Endothelial cell (in vitro differentiated cells): ENCODE measurements at regions not wholly inside any gene's neighbourhood (a gene's known extent, or its start where the extent isn't known, plus 50 kb on each side); places are given as distances from the start of the nearest gene placed in this dataset.

Experiments used
- DNase-seq: peaks from one replicate; pipeline ENCODE4 v3.0.0; 2021; ENCODE audit warnings: low spot score
- H3K27ac Mint-ChIP-seq: one replicate; pipeline ENCODE4 v1.8.0; 2021; ENCODE audit warnings: mixed read lengths, inconsistent platforms; ENCODE audit not compliant: unreplicated experiment
- H3K27me3 Mint-ChIP-seq: one replicate; pipeline ENCODE4 v1.8.0; 2021; ENCODE audit warnings: mild to moderate bottlenecking, moderate library complexity, mixed read lengths, inconsistent platforms; ENCODE audit not compliant: unreplicated experiment
- H3K36me3 Mint-ChIP-seq: one replicate; pipeline ENCODE4 v1.8.0; 2021; ENCODE audit warnings: mild to moderate bottlenecking, low read depth, mixed read lengths, inconsistent platforms; ENCODE audit not compliant: unreplicated experiment
- H3K4me1 Mint-ChIP-seq: one replicate; pipeline ENCODE4 v1.8.0; 2021; ENCODE audit warnings: mild to moderate bottlenecking, mixed read lengths, inconsistent platforms; ENCODE audit not compliant: unreplicated experiment
- H3K4me3 Mint-ChIP-seq: one replicate; pipeline ENCODE4 v1.8.0; 2021; ENCODE audit warnings: mild to moderate bottlenecking, mixed read lengths, inconsistent platforms; ENCODE audit not compliant: unreplicated experiment
- H3K9me3 Mint-ChIP-seq: one replicate; pipeline ENCODE4 v1.8.0; 2021; ENCODE audit warnings: mixed read lengths, inconsistent platforms; ENCODE audit not compliant: unreplicated experiment
- TF ChIP-seq, protein P1 (sequence below): fragments of 200-600 bp; sonication (generic); IDR thresholded peaks from one replicate; pipeline ENCODE4 v1.5.0; 2021; ENCODE audit warnings: antibody characterized with exemption; ENCODE audit not compliant: unreplicated experiment

DNA sequence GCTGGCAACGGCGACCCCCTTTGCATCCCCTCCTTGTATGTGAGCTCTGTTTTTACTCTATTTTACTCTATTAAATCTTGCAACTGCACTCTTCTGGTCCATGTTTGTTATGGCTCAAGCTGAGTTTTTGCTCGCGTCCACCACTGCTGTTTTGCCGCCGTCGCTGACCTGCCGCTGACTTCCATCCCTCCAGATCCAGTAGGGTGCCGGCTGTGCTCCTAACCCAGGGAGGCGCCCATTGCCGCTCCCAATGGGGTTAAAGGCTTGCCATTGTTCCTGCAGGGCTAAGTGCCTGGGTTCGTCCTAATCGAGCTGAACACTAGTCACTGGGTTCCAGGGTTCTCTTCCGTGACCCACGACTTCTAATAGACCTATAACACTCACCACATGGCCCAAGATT is 2704.4 kb downstream of the PCDH9 start:
- Mint-ChIP-seq H3K4me3 (no peak overlapping the region), H3K27me3 (no peaks in the 10 kb centered on the region), H3K36me3 (no peaks in the 10 kb centered on the region), H3K9me3 (no peaks in the 10 kb centered on the region), H3K4me1 (no peaks in the 10 kb centered on the region), H3K27ac (no peak overlapping the region)
- DNase-seq = no peak
- TF ChIP-seq, protein P1, sequence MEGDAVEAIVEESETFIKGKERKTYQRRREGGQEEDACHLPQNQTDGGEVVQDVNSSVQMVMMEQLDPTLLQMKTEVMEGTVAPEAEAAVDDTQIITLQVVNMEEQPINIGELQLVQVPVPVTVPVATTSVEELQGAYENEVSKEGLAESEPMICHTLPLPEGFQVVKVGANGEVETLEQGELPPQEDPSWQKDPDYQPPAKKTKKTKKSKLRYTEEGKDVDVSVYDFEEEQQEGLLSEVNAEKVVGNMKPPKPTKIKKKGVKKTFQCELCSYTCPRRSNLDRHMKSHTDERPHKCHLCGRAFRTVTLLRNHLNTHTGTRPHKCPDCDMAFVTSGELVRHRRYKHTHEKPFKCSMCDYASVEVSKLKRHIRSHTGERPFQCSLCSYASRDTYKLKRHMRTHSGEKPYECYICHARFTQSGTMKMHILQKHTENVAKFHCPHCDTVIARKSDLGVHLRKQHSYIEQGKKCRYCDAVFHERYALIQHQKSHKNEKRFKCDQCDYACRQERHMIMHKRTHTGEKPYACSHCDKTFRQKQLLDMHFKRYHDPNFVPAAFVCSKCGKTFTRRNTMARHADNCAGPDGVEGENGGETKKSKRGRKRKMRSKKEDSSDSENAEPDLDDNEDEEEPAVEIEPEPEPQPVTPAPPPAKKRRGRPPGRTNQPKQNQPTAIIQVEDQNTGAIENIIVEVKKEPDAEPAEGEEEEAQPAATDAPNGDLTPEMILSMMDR = no peak

DNA sequence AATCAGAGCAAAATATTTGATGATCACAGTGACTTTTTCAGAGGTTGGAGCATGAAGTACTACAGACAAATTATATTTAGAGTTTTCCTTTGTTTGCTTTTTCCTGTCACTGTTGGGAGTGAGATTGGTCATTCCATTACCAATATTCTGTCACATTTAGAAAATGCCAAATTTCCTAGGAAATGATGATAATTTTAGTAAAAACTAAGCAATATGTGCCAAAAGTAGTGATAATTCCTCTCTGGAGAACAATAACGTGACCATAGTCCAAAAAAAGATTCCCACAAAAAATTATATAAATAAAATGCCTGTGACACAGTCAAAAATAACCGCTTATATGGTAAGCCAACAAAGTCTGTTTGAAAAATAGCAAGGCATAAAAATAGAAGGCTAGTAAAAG is 2719.4 kb downstream of the PCDH9 start:
- Mint-ChIP-seq H3K4me1 (no peaks in the 10 kb centered on the region), H3K27me3 (no peaks in the 10 kb centered on the region), H3K36me3 (no peaks in the 10 kb centered on the region), H3K9me3 (no peaks in the 10 kb centered on the region), H3K4me3 (no peak overlapping the region), H3K27ac (no peak overlapping the region)
- no peak for DNase-seq
- TF ChIP-seq, protein P1 = no peak

DNA sequence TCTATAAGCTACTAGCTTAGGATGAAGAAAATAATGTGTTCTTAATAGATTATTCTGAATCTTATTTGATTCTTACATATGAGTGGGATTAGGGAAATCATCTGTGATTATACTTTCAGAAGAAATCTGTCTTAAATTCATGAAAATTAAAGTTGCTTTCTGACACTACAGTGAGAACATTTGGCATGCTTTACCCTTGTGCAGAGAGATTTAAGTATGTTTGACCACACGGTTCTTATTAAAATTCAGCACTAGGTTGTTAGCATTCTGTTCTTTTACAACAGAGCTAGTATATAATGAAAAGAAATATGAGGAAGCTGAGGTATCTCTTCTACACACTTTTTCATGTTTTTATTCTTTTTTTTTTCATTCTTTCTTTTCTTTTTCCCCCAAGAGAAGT is 2723.9 kb downstream of the PCDH9 start:
- Mint-ChIP-seq H3K36me3 (no peaks in the 10 kb centered on the region), H3K9me3 (no peaks in the 10 kb centered on the region), H3K27me3 (no peaks in the 10 kb centered on the region), H3K4me3 (no peak overlapping the region), H3K27ac (no peak overlapping the region), H3K4me1 (no peaks in the 10 kb centered on the region)
- DNase-seq = no peak
- TF ChIP-seq, protein P1 = no peak

DNA sequence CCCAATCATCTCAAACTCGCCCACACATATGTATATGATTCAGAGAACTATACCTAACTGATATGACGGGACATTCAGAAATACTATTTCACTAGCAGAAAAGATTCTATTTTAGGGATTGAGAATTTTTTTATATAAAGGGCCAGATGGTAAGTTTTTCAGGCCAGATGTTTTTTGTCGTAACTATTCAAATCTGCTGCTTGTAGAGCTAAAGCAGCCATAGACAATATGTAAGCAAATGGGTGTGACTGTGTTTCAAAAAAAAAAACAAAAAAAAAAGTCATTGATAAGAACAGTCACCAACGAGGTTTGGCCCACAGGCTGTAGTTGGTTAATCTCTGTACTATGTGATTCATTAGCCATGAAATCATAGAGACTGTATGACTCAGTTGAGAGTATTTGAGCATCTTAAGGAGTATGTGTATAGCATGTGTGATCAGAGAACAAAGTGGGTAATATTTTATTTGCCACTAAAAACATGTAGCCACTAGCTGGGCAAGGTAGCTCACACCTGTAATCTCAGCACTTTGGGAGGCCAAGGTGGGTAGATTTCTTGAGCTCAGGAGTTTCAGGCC is 2724.7 kb downstream of the PCDH9 start:
- Mint-ChIP-seq H3K27me3 (no peaks in the 10 kb centered on the region), H3K36me3 (no peaks in the 10 kb centered on the region), H3K4me3 (no peak overlapping the region), H3K9me3 (no peaks in the 10 kb centered on the region), H3K27ac (no peak overlapping the region), H3K4me1 (no peaks in the 10 kb centered on the region)
- TF ChIP-seq, protein P1 = no peak
- DNase-seq = no peak

DNA sequence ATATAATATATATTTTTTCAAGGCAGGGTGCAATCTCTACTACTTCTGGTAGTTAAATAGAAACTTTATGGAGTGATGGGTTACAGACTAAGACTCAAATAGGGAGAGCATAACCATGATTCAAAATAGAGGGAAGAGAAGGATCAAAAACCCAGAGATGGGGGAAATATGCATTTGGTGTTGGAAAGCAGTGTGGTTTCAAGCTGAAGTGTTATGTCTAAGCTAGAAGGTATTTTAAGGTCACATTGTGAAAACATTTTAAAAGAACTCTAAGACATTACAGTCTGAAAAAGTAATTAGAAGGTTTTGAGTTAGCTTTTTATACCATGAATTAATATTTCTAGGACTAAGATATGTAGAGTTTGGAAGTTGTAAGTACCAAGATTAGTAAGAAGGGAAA is 2741.4 kb downstream of the PCDH9 start:
- TF ChIP-seq, protein P1 = no peak
- no peak for DNase-seq
- Mint-ChIP-seq H3K27me3 (peaks cover 1% of the 10 kb centered on the region), H3K4me3 (no peak overlapping the region), H3K9me3 (no peaks in the 10 kb centered on the region), H3K27ac (no peak overlapping the region), H3K4me1 (no peaks in the 10 kb centered on the region), H3K36me3 (no peaks in the 10 kb centered on the region)
